Glomerular visceral epithelial cell (primary cell): ENCODE measurements at regions not wholly inside any gene's neighbourhood (a gene's known extent, or its start where the extent isn't known, plus 50 kb on each side); places are given as distances from the start of the nearest gene placed in this dataset.
"Not testable (repeated sequence)": the region's sequence is repeated elsewhere in the genome, so short reads cannot be mapped to it uniquely, and the experiment has no call there.

Source experiments
- DNase-seq: peaks from one replicate; pipeline ENCODE4 v3.0.0-alpha.2; 2016; ENCODE audit errors: extremely low spot score

- no peak for DNase-seq
Measured at GRCh38 chr22:33971561-33971961, 51.3 kb upstream of the LARGE1 start.

- no peak for DNase-seq
Measured at GRCh38 chr22:33975841-33976240, 55.6 kb upstream of the LARGE1 start.

GRCh38 chr22:33983558-33983957 lies 63.3 kb upstream of the LARGE1 start:
- no peak for DNase-seq

- DNase-seq, result no peak
Measured at GRCh38 chr22:33984211-33984610, 63.9 kb upstream of the LARGE1 start.

GRCh38 chr22:33984656-33985285 lies 64.5 kb upstream of the LARGE1 start:
- DNase-seq, result no peak

- DNase-seq, result no peak
Measured at GRCh38 chr22:33985506-33985905, 65.2 kb upstream of the LARGE1 start.

- DNase-seq, result no peak
Measured at GRCh38 chr22:33986167-33986771, 66.0 kb upstream of the LARGE1 start.

GRCh38 chr22:33986954-33987353 lies 66.7 kb upstream of the LARGE1 start:
- no peak for DNase-seq

GRCh38 chr22:33989263-33989662 lies 69.0 kb upstream of the LARGE1 start:
- not testable (repeated sequence) for DNase-seq

- DNase-seq, result no peak
Measured at GRCh38 chr22:33991620-33992019, 71.3 kb upstream of the LARGE1 start.

GRCh38 chr22:33996824-33997223 lies 76.5 kb upstream of the LARGE1 start:
- DNase-seq, result no peak

GRCh38 chr22:34000879-34001526 lies 80.7 kb upstream of the LARGE1 start:
- DNase-seq, result no peak

GRCh38 chr22:34001701-34002466 lies 81.6 kb upstream of the LARGE1 start:
- no peak for DNase-seq

- no peak for DNase-seq
Measured at GRCh38 chr22:34004058-34004457, 83.8 kb upstream of the LARGE1 start.

GRCh38 chr22:34010259-34010658 lies 90.0 kb upstream of the LARGE1 start:
- DNase-seq, result no peak

- no peak for DNase-seq
Measured at GRCh38 chr22:34015642-34016041, 95.4 kb upstream of the LARGE1 start.

- DNase-seq, result no peak
Measured at GRCh38 chr22:34017205-34017604, 96.9 kb upstream of the LARGE1 start.

- no peak for DNase-seq
Measured at GRCh38 chr22:34019190-34019845, 99.0 kb upstream of the LARGE1 start.

- no peak for DNase-seq
Measured at GRCh38 chr22:34035209-34035608, 114.9 kb upstream of the LARGE1 start.

- no peak for DNase-seq
Measured at GRCh38 chr22:34036931-34037330, 116.7 kb upstream of the LARGE1 start.

GRCh38 chr22:34038801-34039555 lies 118.7 kb upstream of the LARGE1 start:
- DNase-seq, result no peak
